ENCODE measurements at regions not wholly inside any gene's neighbourhood (a gene's known extent, or its start where the extent isn't known, plus 50 kb on each side); places are given as distances from the start of the nearest gene placed in this dataset.

DNA sequence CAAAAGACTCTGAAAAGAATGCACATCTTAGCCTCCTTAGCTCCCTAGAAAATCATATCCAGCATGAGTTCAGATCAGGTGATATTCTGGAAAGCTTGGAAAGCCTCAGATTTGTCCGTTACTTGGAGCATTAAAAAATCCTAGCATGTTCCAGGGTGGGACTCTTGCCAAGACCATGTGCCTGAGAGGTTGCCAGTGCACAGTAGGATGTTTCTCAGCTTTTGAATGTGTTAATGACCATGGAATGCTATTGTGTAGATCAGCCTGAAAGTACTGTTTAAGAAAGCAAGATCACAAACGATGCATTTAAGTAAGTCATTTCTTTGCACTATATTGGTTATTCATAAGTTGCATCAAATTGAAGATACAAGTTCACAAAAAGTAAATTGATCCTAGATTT, 230.5 kb downstream of the ETNK1 start:
- TF ChIP-seq, protein P1, sequence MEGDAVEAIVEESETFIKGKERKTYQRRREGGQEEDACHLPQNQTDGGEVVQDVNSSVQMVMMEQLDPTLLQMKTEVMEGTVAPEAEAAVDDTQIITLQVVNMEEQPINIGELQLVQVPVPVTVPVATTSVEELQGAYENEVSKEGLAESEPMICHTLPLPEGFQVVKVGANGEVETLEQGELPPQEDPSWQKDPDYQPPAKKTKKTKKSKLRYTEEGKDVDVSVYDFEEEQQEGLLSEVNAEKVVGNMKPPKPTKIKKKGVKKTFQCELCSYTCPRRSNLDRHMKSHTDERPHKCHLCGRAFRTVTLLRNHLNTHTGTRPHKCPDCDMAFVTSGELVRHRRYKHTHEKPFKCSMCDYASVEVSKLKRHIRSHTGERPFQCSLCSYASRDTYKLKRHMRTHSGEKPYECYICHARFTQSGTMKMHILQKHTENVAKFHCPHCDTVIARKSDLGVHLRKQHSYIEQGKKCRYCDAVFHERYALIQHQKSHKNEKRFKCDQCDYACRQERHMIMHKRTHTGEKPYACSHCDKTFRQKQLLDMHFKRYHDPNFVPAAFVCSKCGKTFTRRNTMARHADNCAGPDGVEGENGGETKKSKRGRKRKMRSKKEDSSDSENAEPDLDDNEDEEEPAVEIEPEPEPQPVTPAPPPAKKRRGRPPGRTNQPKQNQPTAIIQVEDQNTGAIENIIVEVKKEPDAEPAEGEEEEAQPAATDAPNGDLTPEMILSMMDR (IDR thresholded peaks at IDR 0.05): no peak
- no peak for TF ChIP-seq ZFX (IDR thresholded peaks at IDR 0.05; ENCODE audit: borderline replicate concordance)

All from 22Rv1 (cell line).